D721Med (cell line): ENCODE measurements at regions not wholly inside any gene's neighbourhood (a gene's known extent, or its start where the extent isn't known, plus 50 kb on each side); places are given as distances from the start of the nearest gene placed in this dataset.
"Not testable (repeated sequence)": the region's sequence is repeated elsewhere in the genome, so short reads cannot be mapped to it uniquely, and the experiment has no call there.

ENCODE experiments used
- DNase-seq: peaks from one replicate; pipeline ENCODE4 v3.0.0; 2011; ENCODE audit warnings: low spot score; ENCODE audit not compliant: insufficient read length
- FAIRE-seq: peaks from 2 replicates; lab custom pipeline; 2011; peaks lifted over from hg19 to GRCh38; lab: Jason Lieb, UNC
- TF ChIP-seq, protein P1 (sequence below): IDR thresholded peaks from 2 replicates; pipeline ENCODE4 v1.5.1; 2012; ENCODE audit warnings: mild to moderate bottlenecking, control low read depth; ENCODE audit not compliant: insufficient read depth; ENCODE audit errors: missing control alignments

DNA sequence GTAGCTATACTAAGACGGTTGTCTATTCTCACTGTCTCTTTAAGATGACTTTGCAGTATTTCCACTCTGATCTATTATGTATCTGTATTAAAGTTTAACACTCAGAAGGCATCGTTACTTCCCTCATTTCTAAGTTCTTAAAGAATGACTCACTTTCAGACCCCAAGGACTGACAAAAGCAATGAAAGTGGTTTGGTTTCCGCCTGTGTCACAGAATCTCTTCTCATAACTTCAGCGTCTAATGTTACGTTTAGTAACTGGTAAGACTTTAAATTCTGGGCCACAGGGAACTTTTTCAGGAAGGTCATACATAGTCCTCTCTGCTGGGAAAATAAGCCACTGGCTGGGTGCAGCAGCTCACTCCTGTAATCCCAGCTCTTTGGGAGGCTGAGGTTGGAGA, 892.0 kb upstream of the AUTS2 start:
- TF ChIP-seq, protein P1, sequence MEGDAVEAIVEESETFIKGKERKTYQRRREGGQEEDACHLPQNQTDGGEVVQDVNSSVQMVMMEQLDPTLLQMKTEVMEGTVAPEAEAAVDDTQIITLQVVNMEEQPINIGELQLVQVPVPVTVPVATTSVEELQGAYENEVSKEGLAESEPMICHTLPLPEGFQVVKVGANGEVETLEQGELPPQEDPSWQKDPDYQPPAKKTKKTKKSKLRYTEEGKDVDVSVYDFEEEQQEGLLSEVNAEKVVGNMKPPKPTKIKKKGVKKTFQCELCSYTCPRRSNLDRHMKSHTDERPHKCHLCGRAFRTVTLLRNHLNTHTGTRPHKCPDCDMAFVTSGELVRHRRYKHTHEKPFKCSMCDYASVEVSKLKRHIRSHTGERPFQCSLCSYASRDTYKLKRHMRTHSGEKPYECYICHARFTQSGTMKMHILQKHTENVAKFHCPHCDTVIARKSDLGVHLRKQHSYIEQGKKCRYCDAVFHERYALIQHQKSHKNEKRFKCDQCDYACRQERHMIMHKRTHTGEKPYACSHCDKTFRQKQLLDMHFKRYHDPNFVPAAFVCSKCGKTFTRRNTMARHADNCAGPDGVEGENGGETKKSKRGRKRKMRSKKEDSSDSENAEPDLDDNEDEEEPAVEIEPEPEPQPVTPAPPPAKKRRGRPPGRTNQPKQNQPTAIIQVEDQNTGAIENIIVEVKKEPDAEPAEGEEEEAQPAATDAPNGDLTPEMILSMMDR: no peak
- no peak for FAIRE-seq

DNA sequence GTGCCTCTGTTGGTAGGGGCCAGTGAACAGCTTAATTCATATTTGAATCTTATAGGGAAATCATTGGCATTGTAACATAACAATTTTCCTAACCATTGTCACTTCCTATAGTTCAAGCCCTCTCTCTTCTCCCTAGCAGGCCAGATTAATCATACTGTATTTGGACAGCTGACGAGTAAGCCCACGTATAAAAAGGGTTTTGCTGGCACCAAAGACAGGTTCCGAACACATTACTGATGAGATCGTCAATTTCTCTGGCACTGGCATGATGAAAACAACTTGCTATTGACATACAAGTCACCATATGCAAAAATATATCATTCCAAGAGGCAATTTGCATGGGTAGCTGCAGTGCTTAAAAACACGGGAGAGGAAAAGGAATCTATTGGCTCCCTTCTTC, 891.1 kb upstream of the AUTS2 start:
- DNase-seq (no peak), FAIRE-seq (no peak)
- TF ChIP-seq, protein P1: no peak

More for the DNA sequence above, 892.0 kb upstream of the AUTS2 start:
- no peak for DNase-seq

DNA sequence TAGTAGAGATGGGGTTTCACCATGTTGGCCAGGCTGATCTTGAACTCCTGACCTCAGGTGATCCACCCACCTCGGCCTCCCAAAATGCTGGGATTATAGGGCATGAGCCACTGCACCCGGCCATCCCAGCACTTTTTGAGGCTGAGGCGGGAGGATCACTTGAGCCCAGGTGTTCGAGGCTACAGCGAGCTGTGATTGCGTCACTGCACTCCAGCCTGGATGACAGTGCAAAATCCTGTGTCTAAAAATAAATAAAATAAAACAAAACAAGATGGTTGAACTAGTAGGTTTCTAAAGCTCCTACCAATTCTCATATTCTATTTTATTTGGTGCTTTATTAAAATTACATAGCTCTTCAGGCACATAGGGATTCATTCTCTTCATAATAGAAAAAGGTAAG, 890.3 kb upstream of the AUTS2 start:
- TF ChIP-seq, protein P1: no peak
- no peak for FAIRE-seq

DNA sequence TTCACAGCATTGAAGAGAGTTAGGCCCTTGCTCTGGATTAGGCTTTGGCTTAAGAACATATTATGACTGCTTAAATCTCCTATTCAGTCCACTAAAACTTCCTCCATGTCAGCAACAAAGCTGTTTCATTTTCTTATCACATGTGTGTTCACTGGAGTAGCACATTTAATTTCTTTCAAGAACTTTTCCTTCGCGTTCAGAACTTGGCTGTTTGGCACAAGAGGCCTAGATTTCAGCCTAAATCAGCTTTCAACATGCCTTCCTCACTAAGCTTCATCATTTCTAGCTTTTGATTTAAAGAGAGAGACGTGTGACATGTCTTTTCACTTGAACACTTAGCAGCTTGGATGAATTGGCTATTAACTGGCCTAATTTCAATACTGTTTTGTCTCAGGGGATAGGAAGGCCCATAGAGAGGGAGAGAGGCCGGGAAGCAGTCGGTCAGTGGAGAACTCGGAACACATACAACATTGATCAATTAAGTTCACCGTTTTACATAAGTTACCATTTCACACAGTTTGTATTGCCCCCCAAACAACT, 885.2 kb upstream of the AUTS2 start:
- TF ChIP-seq, protein P1: no peak
- DNase-seq: no peak
- no peak for FAIRE-seq

More for the DNA sequence above, 890.3 kb upstream of the AUTS2 start:
- DNase-seq: no peak

DNA sequence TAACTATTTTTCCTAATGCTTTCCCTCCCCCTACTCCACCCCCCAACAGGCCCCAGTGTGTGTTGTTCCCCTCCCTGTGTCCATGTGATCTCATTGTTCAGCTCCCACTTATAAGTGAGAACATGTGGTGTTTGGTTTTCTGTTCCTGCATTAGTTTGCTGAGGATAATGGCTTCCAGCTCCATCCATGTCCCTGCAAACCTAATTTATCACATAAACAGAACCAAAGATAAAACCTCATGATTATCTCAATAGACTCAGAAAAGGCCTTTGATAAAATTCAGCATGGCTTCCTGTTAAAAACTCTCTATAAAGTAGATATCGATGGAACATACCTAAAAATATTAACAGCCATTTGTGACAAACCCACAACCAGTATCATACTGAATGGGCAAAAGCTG, 884.1 kb upstream of the AUTS2 start:
- DNase-seq: not testable (repeated sequence)

DNA sequence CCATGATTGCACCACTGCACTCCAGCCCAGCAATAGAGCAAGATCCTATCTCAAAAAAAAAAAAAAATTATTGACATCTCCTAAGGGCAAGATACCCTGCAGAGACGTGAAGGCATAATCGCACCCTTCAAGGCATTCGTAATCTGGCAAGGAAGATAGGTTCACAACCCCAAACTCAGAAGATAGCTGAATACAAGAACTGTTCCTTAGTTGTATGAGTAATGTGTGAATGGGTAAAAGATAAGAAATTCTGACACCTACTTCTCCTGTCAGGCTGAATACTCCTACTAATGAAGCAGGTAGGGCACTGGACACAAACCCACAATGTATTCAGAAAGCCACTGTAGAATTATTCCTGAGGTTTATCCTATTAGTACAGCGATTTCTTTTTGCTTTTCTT, 882.4 kb upstream of the AUTS2 start:
- no peak for FAIRE-seq
- TF ChIP-seq, protein P1: no peak
- no peak for DNase-seq

More for the DNA sequence above, 884.1 kb upstream of the AUTS2 start:
- not testable (repeated sequence) for FAIRE-seq

DNA sequence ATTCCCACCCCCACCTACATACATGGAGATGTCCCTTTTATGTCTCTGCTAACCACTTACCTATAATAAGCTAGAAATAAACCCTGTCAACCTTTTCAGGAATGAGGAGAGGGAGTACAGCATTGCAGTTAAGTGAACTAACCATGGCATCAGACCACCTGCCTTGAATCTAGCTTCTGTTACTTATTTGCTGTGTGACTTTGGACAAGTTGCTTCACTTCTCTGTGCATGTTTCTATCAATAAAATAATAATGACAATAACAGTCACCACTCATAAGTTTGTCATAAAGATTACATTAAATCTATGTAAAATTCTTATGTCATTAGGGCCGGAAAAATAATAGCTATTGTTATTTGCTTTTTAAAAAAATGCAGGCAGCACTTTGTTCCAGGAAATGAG, 881.1 kb upstream of the AUTS2 start:
- FAIRE-seq (no peak), DNase-seq (no peak)

More for the DNA sequence above, 881.1 kb upstream of the AUTS2 start:
- TF ChIP-seq, protein P1: no peak
